ENCODE measurements at regions not wholly inside any gene's neighbourhood (a gene's known extent, or its start where the extent isn't known, plus 50 kb on each side); places are given as distances from the start of the nearest gene placed in this dataset.

- DNase-seq, result peak; percentile 48
Observed at GRCh38 chr14:76924371-76925096, 98.3 kb downstream of the LRRC74A start.

GRCh38 chr14:76923431-76924370, 97.5 kb downstream of the LRRC74A start:
- no peak for DNase-seq

GRCh38 chr14:76922584-76922983, 96.4 kb downstream of the LRRC74A start:
- DNase-seq, result no peak

GRCh38 chr14:76922092-76922491, 95.9 kb downstream of the LRRC74A start:
- no peak for DNase-seq

- DNase-seq, result no peak
Observed at GRCh38 chr14:76921088-76921399, 94.8 kb downstream of the LRRC74A start.

GRCh38 chr14:76920331-76921087, 94.3 kb downstream of the LRRC74A start:
- DNase-seq, result no peak

- DNase-seq, result peak; percentile 30
Observed at GRCh38 chr14:76919431-76920330, 93.5 kb downstream of the LRRC74A start.
